ENCODE measurements at regions not wholly inside any gene's neighbourhood (a gene's known extent, or its start where the extent isn't known, plus 50 kb on each side); places are given as distances from the start of the nearest gene placed in this dataset.

DNA sequence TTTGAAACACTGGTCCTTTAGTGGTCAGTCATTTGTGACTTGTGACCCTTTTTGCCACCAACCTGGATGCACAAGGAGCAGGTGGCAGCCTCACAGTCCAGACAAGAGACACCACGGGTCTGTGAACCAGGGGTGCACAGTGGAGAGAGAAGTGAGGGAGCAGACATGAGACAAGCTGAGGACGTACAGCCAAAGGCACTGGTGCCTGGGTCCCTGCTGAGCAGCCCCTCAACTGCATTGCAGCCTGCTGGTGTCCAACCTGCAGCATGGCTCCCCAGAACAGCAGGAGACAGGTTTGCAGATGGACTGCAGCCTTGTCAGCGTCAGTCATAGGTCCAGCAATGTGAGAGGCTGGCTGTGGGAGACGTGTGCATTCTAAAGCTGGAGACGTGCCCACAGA, 124.2 kb upstream of the FSTL4 start:
- no peak overlapping the region for H3K27ac Mint-ChIP-seq

DNA sequence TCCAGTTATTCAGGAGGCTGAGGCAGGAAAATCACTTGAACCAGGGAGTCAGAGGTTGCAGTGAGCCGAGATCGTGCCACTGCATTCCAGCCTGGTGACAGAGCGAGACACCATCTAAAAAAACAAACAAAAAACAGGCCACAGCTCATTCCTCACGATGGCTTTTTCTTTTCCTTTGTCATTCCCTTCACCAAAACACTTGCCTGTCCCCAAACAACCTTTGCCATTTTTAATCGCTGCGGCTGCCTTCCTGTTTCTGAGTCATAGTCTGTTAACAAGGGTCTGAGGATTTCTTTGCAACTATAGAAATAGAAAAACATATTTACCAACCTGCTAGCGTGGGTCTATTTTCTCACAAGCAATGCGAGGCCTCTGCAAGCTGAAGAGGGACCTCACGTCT, 123.0 kb upstream of the FSTL4 start:
- Mint-ChIP-seq H3K4me1 (ENCODE audit: low read depth) (no peaks in the 10 kb centered on the region), H3K27me3 (peaks cover 14% of the 10 kb centered on the region)
- DNase-seq = no peak

More for the DNA sequence above, 124.2 kb upstream of the FSTL4 start:
- Mint-ChIP-seq H3K9me3 (no peaks in the 10 kb centered on the region), H3K4me3 (no peak overlapping the region), H3K36me3 (ENCODE audit: low read depth) (no peaks in the 10 kb centered on the region), H3K4me1 (ENCODE audit: low read depth) (no peaks in the 10 kb centered on the region), H3K27me3 (peaks cover 14% of the 10 kb centered on the region)
- DNase-seq = no peak

GRCh38 chr5:133734916-133735315, 122.6 kb upstream of the FSTL4 start:
- DNase-seq = no peak
- H3K27ac Mint-ChIP-seq = no peak overlapping the region
- no peaks in the 10 kb centered on the region for H3K36me3 Mint-ChIP-seq (ENCODE audit: low read depth)
- no peaks in the 10 kb centered on the region for H3K4me1 Mint-ChIP-seq (ENCODE audit: low read depth)
- peaks cover 14% of the 10 kb centered on the region for H3K27me3 Mint-ChIP-seq
- no peak overlapping the region for H3K4me3 Mint-ChIP-seq
- H3K9me3 Mint-ChIP-seq = no peaks in the 10 kb centered on the region

More for the DNA sequence above, 123.0 kb upstream of the FSTL4 start:
- Mint-ChIP-seq H3K9me3 (no peaks in the 10 kb centered on the region), H3K4me3 (no peak overlapping the region), H3K36me3 (ENCODE audit: low read depth) (no peaks in the 10 kb centered on the region), H3K27ac (no peak overlapping the region)

DNA sequence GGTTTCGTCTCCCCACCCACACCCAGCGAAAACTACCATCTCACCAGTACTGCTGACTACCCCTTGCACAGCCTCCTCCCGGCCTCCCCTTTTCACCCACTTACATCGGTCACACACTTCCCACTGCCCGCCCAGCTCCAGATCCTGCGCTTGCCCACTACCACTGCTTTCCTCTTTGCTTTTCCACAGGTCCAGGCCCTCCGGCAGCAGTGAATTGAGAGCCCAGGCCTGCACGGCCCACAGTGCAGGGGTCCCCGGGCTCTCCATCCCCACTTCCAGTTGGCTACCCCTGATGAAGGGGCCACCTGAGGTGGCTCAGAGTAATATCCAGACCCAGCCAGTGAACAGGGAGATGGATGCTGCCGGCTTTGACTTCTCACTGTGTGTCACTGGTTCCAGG, 120.2 kb upstream of the FSTL4 start:
- Mint-ChIP-seq H3K27me3 (peaks cover 11% of the 10 kb centered on the region), H3K4me3 (no peak overlapping the region), H3K4me1 (ENCODE audit: low read depth) (no peaks in the 10 kb centered on the region), H3K36me3 (ENCODE audit: low read depth) (no peaks in the 10 kb centered on the region), H3K9me3 (no peaks in the 10 kb centered on the region), H3K27ac (no peak overlapping the region)
- DNase-seq = no peak

DNA sequence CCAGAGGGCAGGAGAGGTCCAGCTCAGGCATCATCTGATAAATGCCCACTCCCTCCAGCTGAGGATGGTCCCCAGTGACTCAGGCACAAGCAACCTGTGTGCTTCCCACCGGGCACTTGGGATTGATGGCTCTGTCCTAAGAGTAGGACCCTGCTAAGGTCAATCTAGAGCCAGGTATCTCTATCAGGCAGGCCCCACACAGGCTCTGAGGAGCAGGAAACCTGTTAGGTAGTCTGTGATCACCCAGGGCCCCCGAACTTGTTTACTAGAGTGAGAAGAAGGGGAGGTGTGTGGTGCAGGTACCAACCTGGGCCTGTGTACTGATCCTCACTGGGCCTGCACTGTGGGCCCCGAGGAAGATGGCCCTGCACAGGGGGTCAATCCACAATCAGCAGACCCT, 119.6 kb upstream of the FSTL4 start:
- Mint-ChIP-seq H3K36me3 (ENCODE audit: low read depth) (no peaks in the 10 kb centered on the region), H3K27me3 (peaks cover 11% of the 10 kb centered on the region), H3K27ac (no peak overlapping the region), H3K4me1 (ENCODE audit: low read depth) (no peaks in the 10 kb centered on the region), H3K4me3 (no peak overlapping the region), H3K9me3 (no peaks in the 10 kb centered on the region)
- DNase-seq = no peak

GRCh38 chr5:133730866-133731265, 118.5 kb upstream of the FSTL4 start:
- no peak overlapping the region for H3K4me3 Mint-ChIP-seq
- no peaks in the 10 kb centered on the region for H3K9me3 Mint-ChIP-seq
- no peak overlapping the region for H3K27ac Mint-ChIP-seq
- no peak for DNase-seq
- no peaks in the 10 kb centered on the region for H3K4me1 Mint-ChIP-seq (ENCODE audit: low read depth)
- peaks cover 15% of the 10 kb centered on the region for H3K27me3 Mint-ChIP-seq
- H3K36me3 Mint-ChIP-seq (ENCODE audit: low read depth) = no peaks in the 10 kb centered on the region

DNA sequence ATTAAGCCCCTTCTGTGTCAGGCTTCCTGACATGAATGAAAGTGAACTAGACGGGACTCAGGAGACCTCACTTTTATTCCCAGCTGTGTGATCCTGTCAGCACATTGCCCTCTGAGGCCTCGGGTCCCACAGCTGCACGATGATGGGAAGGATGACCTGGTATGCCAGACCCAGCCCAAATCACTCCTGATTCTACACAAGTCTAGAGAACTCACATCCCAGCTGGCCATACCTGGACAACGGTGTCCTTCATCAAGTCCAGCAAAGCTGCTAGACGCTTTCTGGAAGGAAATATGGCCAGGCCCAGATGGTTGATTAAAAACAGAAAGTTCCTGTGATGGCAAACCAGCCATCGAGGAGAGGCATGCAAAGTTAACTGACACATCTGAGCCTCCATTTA, 118.0 kb upstream of the FSTL4 start:
- DNase-seq = no peak
- Mint-ChIP-seq H3K4me3 (no peak overlapping the region), H3K27me3 (peaks cover 20% of the 10 kb centered on the region), H3K27ac (no peak overlapping the region), H3K9me3 (no peaks in the 10 kb centered on the region), H3K4me1 (ENCODE audit: low read depth) (no peaks in the 10 kb centered on the region), H3K36me3 (ENCODE audit: low read depth) (no peaks in the 10 kb centered on the region)

GRCh38 chr5:133729800-133730199, 117.5 kb upstream of the FSTL4 start:
- H3K9me3 Mint-ChIP-seq = no peaks in the 10 kb centered on the region
- no peak overlapping the region for H3K27ac Mint-ChIP-seq
- no peaks in the 10 kb centered on the region for H3K36me3 Mint-ChIP-seq (ENCODE audit: low read depth)
- H3K4me3 Mint-ChIP-seq = no peak overlapping the region
- H3K27me3 Mint-ChIP-seq = peaks cover 23% of the 10 kb centered on the region
- no peak for DNase-seq
- no peaks in the 10 kb centered on the region for H3K4me1 Mint-ChIP-seq (ENCODE audit: low read depth)

- H3K9me3 Mint-ChIP-seq = no peaks in the 10 kb centered on the region
Observed at GRCh38 chr5:133728475-133728874, 116.1 kb upstream of the FSTL4 start.

DNA sequence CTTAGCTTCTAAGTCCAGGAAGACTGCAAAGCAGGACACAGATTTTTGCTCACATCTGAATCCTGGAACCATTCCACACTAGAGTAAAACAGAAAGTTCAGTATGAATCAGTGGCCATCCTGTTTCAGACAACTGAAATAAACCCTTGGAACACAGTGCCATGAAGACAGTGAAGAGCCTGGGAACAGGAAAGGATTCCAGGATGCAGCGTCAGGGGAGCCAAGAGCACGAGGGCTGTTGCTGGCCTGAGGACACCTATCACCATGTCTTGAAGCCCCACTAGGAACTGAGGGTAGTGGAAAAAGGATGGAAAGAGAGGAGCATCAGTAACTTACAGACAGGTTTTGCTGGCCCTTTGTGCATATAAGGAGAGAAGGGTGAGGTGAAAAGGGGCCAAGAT, 115.3 kb upstream of the FSTL4 start:
- peaks cover 19% of the 10 kb centered on the region for H3K27me3 Mint-ChIP-seq
- peaks cover 3% of the 10 kb centered on the region for H3K9me3 Mint-ChIP-seq
- no peak for DNase-seq
- no peak overlapping the region for H3K27ac Mint-ChIP-seq
- no peaks in the 10 kb centered on the region for H3K4me1 Mint-ChIP-seq (ENCODE audit: low read depth)
- no peaks in the 10 kb centered on the region for H3K36me3 Mint-ChIP-seq (ENCODE audit: low read depth)
- no peak overlapping the region for H3K4me3 Mint-ChIP-seq

More at GRCh38 chr5:133728475-133728874, 116.1 kb upstream of the FSTL4 start:
- Mint-ChIP-seq H3K27me3 (peaks cover 19% of the 10 kb centered on the region), H3K27ac (no peak overlapping the region), H3K4me3 (no peak overlapping the region), H3K36me3 (ENCODE audit: low read depth) (no peaks in the 10 kb centered on the region), H3K4me1 (ENCODE audit: low read depth) (no peaks in the 10 kb centered on the region)
- DNase-seq = no peak

- no peaks in the 10 kb centered on the region for H3K4me1 Mint-ChIP-seq (ENCODE audit: low read depth)
- no peak for DNase-seq
- peaks cover 18% of the 10 kb centered on the region for H3K27me3 Mint-ChIP-seq
- peaks cover 2% of the 10 kb centered on the region for H3K36me3 Mint-ChIP-seq (ENCODE audit: low read depth)
- peaks cover 24% of the 10 kb centered on the region for H3K9me3 Mint-ChIP-seq
- H3K27ac Mint-ChIP-seq = no peak overlapping the region
- H3K4me3 Mint-ChIP-seq = no peak overlapping the region
Observed at GRCh38 chr5:133723651-133724366, 111.5 kb upstream of the FSTL4 start.

GRCh38 chr5:133723126-133723525, 110.8 kb upstream of the FSTL4 start:
- peaks cover 2% of the 10 kb centered on the region for H3K36me3 Mint-ChIP-seq (ENCODE audit: low read depth)

GRCh38 chr5:133721365-133721764, 109.0 kb upstream of the FSTL4 start:
- no peak for DNase-seq
- Mint-ChIP-seq H3K27ac (no peak overlapping the region), H3K36me3 (ENCODE audit: low read depth) (peaks cover 2% of the 10 kb centered on the region), H3K27me3 (peaks cover 22% of the 10 kb centered on the region), H3K4me3 (no peak overlapping the region), H3K9me3 (peaks cover 24% of the 10 kb centered on the region), H3K4me1 (ENCODE audit: low read depth) (no peaks in the 10 kb centered on the region)

More at GRCh38 chr5:133723126-133723525, 110.8 kb upstream of the FSTL4 start:
- no peak overlapping the region for H3K4me3 Mint-ChIP-seq
- H3K27ac Mint-ChIP-seq = no peak overlapping the region
- H3K27me3 Mint-ChIP-seq = peaks cover 18% of the 10 kb centered on the region
- peaks cover 24% of the 10 kb centered on the region for H3K9me3 Mint-ChIP-seq
- DNase-seq = no peak
- no peaks in the 10 kb centered on the region for H3K4me1 Mint-ChIP-seq (ENCODE audit: low read depth)

- H3K27ac Mint-ChIP-seq = no peak overlapping the region
- no peak for DNase-seq
- H3K36me3 Mint-ChIP-seq (ENCODE audit: low read depth) = peaks cover 2% of the 10 kb centered on the region
- H3K4me3 Mint-ChIP-seq = no peak overlapping the region
- H3K9me3 Mint-ChIP-seq = peaks cover 24% of the 10 kb centered on the region
- H3K4me1 Mint-ChIP-seq (ENCODE audit: low read depth) = no peaks in the 10 kb centered on the region
- H3K27me3 Mint-ChIP-seq = peaks cover 11% of the 10 kb centered on the region
Observed at GRCh38 chr5:133718457-133718856, 106.1 kb upstream of the FSTL4 start.

- Mint-ChIP-seq H3K4me1 (ENCODE audit: low read depth) (no peaks in the 10 kb centered on the region), H3K36me3 (ENCODE audit: low read depth) (peaks cover 2% of the 10 kb centered on the region), H3K4me3 (no peak overlapping the region), H3K9me3 (peaks cover 12% of the 10 kb centered on the region), H3K27me3 (peaks cover 13% of the 10 kb centered on the region), H3K27ac (no peak overlapping the region)
- DNase-seq = no peak
Observed at GRCh38 chr5:133716532-133717183, 104.3 kb upstream of the FSTL4 start.
